Stimulated activated CD8-positive, alpha-beta memory T cell treated with anti-CD3 and anti-CD28 coated beads, Interleukin-7, amount 100 ng/mL, for 24 hours (primary cell): ENCODE measurements at regions not wholly inside any gene's neighbourhood (a gene's known extent, or its start where the extent isn't known, plus 50 kb on each side); places are given as distances from the start of the nearest gene placed in this dataset.

Source experiments
- DNase-seq: peaks from one replicate; pipeline ENCODE4 v3.0.0-alpha.2; 2020; ENCODE audit warnings: low read depth

- no peak for DNase-seq
These were observed 445.6 kb upstream of the CELF4 start for GRCh38 chr18:38010971-38011857.

DNA sequence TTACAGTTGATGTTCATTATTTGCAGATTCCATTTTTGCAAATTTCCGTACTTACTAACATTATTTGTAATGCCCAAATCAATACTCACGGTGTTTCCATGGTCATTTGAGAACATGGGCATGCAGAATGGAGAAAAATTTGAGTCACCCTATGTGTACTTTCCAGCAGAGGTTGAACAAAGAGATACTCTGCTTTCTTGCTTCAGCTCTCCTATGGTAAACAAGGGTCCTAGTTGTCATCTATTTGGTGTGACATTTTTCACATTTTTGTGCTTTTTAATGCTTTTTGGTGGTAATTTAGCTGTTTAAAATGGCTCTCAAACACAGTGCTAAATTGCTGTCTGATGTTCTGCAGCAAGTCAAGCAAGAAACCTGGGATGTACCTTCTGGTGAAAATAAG is 444.4 kb upstream of the CELF4 start:
- no peak for DNase-seq

DNA sequence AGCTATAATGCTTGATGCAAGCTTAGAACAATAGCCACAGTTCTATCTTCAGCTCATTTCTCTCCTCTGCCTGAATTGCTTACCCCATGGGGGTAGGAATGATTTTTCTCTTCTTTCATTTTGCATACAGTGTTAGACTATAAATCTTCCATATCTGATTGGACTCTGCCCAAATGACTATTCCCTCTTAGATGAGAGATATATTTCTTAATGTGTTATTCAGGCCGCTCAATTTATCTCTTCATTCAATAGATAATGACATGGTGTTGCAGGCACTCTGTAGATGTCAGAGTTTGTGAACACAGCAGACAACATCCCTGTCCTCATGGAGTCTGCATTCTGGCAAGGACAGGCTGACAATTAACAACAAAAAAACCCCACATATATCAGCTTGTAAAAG is 443.7 kb upstream of the CELF4 start:
- DNase-seq, result no peak

DNA sequence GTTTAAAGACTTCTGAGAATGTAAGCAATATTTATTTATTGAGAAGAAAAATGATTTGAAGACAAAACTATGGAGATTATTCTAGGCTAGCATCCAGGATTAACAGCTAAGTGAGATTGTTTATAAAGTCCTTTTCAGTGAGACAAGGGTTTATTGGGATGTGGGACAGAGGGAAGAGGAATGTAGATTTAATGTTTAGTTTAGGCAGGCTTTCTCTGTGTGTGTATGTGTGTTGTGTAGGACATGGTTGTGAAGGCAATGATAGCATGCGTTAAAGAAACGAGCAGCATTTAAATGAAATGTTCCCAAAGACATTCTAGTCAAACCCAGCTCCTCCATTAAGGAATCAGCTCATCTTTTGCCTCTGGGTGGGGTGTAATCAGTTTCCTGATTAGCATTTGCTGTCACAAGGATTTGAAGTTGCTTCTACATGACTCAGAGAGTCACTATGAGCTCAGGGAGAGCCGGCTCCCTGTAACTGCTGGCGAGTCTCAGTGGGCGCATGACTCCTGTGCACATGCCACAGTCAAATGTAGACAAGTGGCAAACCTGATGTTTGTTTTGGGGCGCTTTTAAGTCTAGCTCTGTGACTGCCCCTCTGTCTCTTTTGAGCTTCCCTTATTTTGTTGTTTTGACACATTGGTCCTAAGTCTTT is 442.2 kb upstream of the CELF4 start:
- DNase-seq, result no peak

DNA sequence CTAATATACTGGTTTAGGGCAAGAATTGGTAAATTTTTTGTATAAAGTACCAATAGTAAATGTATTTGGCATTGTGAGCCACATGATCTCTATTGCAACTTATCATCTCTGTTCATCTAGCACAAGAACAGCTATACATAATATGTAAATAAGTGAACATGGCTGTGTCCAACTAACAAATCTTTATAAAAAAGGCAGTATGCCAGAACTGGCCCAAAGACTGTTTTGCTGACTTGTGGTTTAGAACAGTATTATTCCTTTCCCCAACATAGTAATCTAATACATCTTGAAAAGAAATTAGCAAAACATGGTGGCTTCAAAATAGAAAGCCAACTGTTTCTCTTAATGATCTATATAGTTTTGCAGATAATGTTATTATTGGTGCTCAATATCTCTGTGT is 441.4 kb upstream of the CELF4 start:
- no peak for DNase-seq

DNA sequence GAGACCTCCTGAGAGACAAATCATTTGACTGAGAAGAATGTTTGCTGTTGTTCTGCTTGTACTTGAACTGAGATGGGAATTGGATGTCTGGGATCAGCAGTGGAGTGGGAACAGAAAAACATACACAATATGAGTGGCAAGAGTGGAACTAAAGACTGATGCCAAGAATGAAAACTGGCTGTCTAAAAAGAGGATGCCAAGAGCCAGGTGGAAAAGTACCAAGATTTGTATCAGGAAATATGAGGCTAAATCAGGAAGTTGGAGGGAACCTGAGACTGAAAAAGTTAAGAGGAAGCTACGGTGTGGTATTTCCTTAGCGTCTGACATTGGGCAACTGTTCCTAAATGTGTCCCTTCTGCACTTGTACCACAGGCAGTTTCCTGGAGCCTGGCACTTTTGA is 440.9 kb upstream of the CELF4 start:
- no peak for DNase-seq

DNA sequence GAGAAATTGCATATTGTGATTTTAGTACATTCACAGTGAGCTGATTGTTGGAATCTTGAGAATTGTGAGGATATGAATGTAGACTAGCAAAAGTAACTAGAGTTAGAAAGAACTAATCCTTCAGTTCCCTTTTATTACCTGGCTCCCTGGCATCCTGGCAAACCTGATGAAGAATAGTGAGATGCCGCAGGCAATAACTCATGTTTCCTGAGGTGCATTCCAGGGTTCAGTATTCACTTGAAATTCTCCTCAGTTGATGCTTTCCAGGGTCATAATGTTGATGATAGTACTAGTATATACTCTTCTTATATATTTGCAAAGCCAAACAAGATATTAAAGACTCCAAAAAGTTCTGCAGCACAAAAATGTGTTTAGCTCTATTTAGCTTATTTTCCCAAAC is 432.1 kb upstream of the CELF4 start:
- no peak for DNase-seq

DNA sequence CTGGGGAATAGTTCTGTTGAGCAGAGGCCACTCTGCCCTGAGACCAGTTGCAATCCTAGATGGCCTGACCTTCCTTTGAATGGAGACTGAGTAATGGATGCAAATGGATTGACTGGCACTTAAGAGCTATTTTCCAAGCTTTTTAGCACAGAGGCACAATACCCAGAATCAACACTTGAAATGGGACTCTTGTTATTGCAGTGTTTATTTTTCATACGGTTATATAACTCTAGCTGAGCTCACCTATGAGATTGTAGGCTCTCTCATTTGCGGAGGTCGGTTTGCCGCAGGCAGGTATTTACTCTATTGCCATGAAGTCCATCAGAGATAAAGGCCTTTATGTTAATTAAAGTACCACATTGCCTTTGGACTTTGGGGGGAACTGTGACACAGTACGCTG is 422.3 kb upstream of the CELF4 start:
- DNase-seq, result no peak

GRCh38 chr18:37986665-37987064 is 421.1 kb upstream of the CELF4 start:
- no peak for DNase-seq

DNA sequence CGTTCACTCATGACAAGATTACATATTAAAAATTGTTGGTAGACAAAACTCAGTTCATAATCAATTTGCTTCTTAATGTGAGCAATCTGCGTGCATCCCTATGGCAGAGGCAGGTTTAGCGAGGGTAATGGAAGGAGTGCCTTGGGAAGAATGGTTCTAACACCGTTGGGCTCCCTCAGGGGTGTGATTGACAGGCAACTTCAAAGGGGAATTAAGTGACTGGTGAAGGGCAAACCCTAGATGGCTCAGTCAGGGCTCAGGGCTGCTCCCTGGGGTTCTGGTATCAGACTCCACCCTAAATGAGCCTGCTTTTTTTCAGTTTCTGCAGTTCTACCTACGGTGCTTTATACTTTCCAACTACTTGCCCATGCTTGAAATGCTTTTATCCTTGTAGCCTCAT is 419.5 kb upstream of the CELF4 start:
- DNase-seq, result no peak

DNA sequence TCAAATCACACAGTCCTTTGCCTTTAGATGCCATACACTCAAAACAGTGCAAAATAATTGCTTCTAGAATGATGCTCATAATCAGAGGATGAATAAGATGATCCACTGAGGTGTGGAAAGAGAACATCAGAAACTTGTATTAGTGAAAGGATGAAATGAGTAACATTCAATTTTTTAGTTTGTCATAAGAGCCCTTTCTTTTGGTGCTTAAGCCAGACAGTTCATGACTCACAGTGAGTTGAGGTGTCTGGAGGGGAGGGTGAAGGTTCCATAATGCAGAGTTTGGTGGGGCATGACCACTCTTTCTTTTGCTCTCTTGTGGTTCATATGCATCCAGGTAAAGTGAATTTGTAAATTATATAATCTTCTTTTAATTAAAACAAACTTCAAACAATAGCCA is 415.0 kb upstream of the CELF4 start:
- DNase-seq, result no peak

- no peak for DNase-seq
These were observed 409.8 kb upstream of the CELF4 start for GRCh38 chr18:37975446-37975845.

DNA sequence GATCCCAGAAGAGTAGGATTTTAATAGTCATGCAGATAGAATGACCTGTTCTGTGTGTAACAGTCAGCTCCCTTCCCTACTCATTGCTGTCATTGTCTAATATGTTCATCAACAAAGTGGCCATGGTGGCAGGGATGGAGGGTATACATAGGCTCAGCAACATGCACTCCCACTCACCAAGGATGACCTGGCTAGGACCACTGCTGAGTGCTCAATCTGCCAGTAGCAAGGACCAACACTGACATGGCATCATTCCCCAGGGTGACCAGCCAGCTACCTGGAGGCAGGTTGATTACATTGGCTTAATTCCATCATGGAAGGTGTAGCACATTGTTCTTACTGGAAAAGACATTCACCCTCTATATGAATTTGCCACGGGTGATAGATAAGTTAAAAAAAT is 401.7 kb upstream of the CELF4 start:
- no peak for DNase-seq

- no peak for DNase-seq
These were observed 400.0 kb upstream of the CELF4 start for GRCh38 chr18:37965572-37965970.

- no peak for DNase-seq
These were observed 399.4 kb upstream of the CELF4 start for GRCh38 chr18:37964885-37965571.

DNA sequence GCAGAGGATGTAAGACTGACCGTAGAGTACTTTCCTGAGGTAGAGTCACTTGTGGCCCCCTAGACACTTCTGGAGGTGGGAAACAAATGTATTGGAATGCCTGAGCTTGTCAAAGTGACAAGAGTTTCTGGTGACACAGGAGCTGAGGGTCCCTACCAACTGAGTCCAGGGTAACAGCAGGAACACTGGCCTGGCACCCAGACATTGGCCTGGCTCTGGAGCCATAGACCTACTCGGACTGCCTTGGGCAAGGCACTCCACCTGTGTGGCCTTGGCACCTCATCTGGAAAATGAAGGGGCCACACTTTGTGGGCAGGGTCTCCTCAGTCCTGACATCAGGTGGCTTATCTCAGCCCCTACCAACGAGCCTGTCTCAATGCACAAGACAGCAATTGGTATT is 398.2 kb upstream of the CELF4 start:
- DNase-seq, result no peak

GRCh38 chr18:37962316-37962966 is 396.8 kb upstream of the CELF4 start:
- no peak for DNase-seq

DNA sequence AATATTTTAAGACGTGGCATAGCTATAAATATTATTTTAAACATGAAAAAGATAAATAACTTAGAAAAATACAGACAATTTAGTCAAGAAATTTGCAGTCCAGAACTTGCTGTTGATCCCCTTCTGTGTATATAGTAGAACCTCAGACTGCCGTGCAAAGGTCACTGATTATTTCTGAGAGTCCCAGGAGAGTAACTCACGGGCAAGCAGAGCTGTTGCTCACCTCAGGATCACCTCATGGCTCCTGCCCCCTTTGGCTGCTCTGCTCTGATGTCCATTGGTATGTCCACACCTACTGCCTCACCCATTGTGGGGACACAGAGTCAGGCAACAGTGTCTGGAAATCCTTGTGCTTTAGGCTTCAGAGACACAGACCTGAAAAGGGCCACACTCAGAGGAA is 392.9 kb upstream of the CELF4 start:
- no peak for DNase-seq

- no peak for DNase-seq
These were observed 391.3 kb upstream of the CELF4 start for GRCh38 chr18:37956902-37957301.

DNA sequence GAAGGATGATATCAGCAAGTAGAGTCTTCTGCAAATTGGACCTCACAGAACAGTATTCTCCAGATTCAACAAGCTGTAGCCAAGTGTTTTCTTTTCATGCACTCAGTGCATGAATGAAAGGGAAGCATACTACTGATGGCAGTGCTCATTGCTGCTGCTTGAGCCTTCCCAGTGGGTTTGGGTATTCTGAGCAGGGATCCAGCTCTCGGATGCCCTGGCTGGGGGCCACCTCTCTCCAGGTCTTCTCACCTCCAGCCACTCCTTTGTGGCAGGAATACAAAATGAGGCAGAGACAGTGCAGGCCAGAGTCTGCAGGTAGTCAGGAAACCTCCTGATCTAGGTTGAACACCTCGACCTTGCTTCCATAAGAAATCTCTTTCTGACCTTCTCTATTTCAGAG is 390.4 kb upstream of the CELF4 start:
- no peak for DNase-seq

GRCh38 chr18:37955201-37955600 is 389.6 kb upstream of the CELF4 start:
- no peak for DNase-seq

DNA sequence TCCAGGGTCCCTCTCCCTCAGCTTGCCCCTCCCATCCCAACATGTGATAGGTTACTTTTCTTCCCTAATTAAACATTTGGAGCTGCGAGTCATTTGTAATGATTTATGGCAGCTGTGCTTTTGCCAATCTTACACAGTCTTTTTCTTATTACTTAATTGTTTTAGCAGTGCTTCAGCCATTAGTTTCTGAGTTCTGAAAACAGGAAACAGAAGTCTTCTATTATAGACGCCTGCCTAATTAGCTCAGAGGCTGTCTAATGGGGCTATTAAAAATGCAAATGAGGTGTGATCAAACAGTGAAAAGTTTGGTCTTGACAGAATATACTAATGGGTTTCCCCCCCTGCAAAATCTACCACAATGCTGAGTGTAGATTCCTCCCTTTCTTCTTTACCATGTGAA is 388.3 kb upstream of the CELF4 start:
- no peak for DNase-seq

- DNase-seq, result no peak
These were observed 382.9 kb upstream of the CELF4 start for GRCh38 chr18:37948471-37948870.
